Retina (tissue), 1 donor: ENCODE measurements at regions not wholly inside any gene's neighbourhood (a gene's known extent, or its start where the extent isn't known, plus 50 kb on each side); places are given as distances from the start of the nearest gene placed in this dataset.

Experiments
- DNase-seq: peaks from one replicate; pipeline ENCODE4 v3.0.0-alpha.2; 2016

GRCh38 chr4:10740251-10740650 is 55.7 kb upstream of the CLNK start:
- DNase-seq: no peak

- no peak for DNase-seq
Observed at GRCh38 chr4:10738826-10739489, 54.4 kb upstream of the CLNK start.

GRCh38 chr4:10737337-10737736 is 52.8 kb upstream of the CLNK start:
- DNase-seq: no peak

GRCh38 chr4:10736895-10737294 is 52.3 kb upstream of the CLNK start:
- DNase-seq: no peak

GRCh38 chr4:10736266-10736665 is 51.7 kb upstream of the CLNK start:
- no peak for DNase-seq

GRCh38 chr4:10734697-10735096 is 50.1 kb upstream of the CLNK start:
- no peak for DNase-seq
